Activated T-cell treated with anti-CD3 and anti-CD28 coated beads, Interleukin-2, amount 50 U/mL, for 1 hour (primary cell): ENCODE measurements at regions not wholly inside any gene's neighbourhood (a gene's known extent, or its start where the extent isn't known, plus 50 kb on each side); places are given as distances from the start of the nearest gene placed in this dataset.

Experiments
- DNase-seq: peaks from one replicate; pipeline ENCODE4 v3.0.0-alpha.2; 2020

DNA sequence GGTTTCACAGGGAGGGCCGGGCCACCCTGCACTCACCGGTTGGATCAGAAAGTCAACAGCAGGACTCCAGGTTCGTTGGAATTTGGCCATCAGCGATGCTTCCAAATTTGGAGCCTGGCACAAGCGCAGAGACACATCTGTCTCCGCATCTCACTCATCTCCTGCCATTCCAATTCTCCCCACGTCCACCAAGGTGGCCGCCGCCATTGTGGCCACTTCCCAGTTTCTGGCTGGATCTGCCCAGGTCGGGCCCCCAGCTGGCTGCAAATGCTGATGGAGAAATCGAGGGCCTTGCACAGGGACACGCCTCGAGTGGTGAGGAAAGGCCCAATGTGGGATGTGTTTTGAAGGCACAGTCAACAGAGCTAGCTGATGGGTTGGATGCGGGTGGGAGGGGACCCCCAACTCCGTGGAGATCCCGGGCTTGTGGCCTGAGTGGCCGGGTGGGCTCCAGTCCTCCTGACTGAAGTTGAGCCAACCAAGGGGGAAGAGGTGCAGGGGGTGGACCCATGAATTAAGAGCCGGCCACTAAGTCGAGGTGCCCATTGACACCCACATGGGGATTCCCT is 102.7 kb downstream of the CRYAA start:
- no peak for DNase-seq

- DNase-seq: no peak
These were observed 102.0 kb downstream of the CRYAA start for GRCh38 chr21:43270800-43271301.

GRCh38 chr21:43269957-43270705 is 101.3 kb downstream of the CRYAA start:
- DNase-seq: no peak

DNA sequence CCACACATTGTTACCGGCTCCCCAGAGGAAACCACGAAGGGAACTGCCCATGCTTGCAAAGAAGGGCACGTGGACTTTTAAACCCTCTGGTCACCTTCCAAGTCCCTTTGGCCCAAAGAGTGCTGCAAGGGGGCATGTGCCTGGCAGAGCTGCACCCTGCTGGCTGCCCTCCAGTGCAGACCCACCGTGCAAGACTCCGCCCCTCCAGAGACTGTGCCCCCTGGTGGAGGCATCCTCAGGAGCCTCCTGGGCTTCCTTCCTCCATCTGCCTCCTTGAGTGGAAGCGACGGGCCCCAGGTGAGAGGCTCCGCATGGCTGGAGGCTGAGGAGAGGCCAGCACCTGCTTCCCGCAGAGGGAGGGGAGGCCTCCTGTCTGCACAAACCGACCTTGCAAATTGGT is 100.6 kb downstream of the CRYAA start:
- DNase-seq: peak; percentile 56

GRCh38 chr21:43268804-43269186 is 100.0 kb downstream of the CRYAA start:
- DNase-seq: no peak

GRCh38 chr21:43268086-43268803 is 99.4 kb downstream of the CRYAA start:
- no peak for DNase-seq

- DNase-seq: no peak
These were observed 98.7 kb downstream of the CRYAA start for GRCh38 chr21:43267391-43268085.

- no peak for DNase-seq
These were observed 97.7 kb downstream of the CRYAA start for GRCh38 chr21:43266534-43266933.

DNA sequence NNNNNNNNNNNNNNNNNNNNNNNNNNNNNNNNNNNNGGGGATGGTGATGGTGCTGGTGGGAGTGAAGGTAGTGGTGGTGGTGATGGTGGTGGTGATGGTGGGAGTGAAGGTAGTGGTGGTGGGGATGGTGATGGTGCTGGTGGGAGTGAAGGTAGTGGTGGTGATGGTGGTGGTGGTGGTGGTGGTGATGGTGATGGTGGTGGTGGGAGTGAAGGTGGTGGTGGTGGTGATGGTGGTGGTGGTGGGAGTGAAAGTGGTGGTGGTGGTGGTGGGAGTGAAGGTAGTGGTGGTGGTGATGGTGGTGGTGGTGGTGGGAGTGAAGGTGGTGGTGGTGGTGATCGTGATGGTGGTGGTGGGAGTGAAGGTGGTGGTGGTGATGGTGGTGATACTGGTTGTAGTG is 93.6 kb downstream of the CRYAA start:
- DNase-seq: no peak
